HG03039 (cell line): ENCODE measurements at regions not wholly inside any gene's neighbourhood (a gene's known extent, or its start where the extent isn't known, plus 50 kb on each side); places are given as distances from the start of the nearest gene placed in this dataset.
"Not testable (repeated sequence)": the region's sequence is repeated elsewhere in the genome, so short reads cannot be mapped to it uniquely, and the experiment has no call there.

Source experiments
- ATAC-seq: cut with Tn5 transposase; IDR thresholded peaks from one replicate; pipeline ENCODE4 v1.9.1; 2021; ENCODE audit warnings: mild to moderate bottlenecking, moderate library complexity; ENCODE audit not compliant: unreplicated experiment

GRCh38 chr12:87596134-87596533 is 433.1 kb downstream of the C12orf50 start:
- ATAC-seq, result no peak

- no peak for ATAC-seq
These were observed 443.2 kb downstream of the C12orf50 start for GRCh38 chr12:87585882-87586557.

- not testable (repeated sequence) for ATAC-seq
These were observed 450.1 kb downstream of the C12orf50 start for GRCh38 chr12:87579091-87579490.

- ATAC-seq, result no peak
These were observed 453.3 kb downstream of the C12orf50 start for GRCh38 chr12:87575906-87576305.

DNA sequence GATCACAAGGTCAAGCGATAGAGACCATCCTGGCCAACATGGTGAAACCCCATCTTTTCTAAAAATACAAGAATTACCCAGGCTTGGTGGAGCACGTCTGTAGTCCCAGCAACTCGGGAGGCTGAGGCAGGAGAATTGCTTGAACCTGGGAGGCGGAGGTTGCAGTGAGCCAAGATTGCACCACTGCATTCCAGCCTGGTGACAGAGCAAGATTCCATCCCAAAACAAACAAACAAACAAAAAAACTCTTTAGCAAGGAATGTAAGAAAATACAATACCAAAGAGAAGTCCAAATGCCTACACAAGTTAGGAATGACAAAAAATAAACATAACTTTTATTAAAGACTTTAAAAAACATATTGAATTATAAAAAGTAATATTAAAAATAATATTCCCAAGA is 462.3 kb downstream of the C12orf50 start:
- ATAC-seq, result not testable (repeated sequence)

- no peak for ATAC-seq
These were observed 472.2 kb downstream of the C12orf50 start for GRCh38 chr12:87556985-87557384.

DNA sequence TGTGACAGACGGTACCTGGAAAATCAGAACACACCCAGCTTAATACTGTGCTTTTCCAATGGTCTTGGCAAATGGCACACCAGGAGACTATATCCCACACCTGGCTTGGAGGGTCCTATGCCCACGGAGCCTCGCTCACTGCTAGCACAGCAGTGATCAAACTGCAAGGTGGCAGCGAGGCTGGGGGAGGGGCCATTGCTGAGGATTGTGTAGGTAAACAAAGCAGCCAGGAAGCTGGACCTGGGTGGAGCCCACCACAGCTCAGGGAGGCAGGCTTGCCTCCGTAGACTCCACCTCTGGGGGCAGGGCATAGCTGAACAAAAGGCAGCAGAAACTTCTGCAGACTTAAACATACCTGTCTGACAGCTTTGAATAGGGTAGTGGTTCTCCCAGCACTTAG is 498.0 kb downstream of the C12orf50 start:
- ATAC-seq, result not testable (repeated sequence)

DNA sequence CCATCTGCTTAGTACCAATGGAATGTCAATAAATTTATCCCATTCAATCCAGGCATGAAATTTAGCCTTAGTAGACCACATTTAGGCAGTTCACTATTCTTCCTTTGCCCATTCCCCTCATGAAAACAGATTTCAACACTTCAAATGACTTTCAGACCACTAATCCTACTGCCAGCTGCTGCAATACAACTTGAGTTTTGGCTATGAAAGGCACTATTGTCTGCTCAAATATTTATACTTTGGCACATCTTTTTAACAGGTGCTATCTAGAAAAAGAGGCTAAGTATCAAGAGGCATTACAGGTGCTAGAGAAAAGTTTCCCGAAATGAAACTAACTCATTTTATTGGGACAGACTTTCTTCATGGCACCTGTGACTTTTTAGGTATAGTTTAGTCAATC is 499.8 kb downstream of the C12orf50 start:
- ATAC-seq, result no peak

- ATAC-seq, result no peak
These were observed 508.2 kb downstream of the C12orf50 start for GRCh38 chr12:87520968-87521367.

GRCh38 chr12:87518481-87518880 is 510.7 kb downstream of the C12orf50 start:
- no peak for ATAC-seq

DNA sequence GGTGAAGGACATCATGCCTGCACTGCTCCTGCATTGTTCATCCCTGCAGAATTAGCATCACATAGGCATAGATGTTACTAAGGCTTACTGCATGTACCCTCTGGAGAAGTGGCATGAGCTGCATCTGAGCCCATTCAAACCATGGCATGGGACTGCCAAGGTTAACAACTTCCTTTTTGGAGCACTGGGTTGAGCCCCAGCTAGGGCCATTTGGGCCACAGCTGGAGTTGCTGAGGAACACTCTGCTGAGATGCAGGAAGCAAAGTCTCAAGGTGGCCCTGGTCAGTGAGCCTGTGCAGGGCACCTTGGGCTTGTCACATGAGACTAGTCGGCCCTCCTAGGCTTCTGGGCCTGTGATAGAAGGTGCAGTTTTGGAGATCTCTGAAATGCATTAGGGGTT is 511.2 kb downstream of the C12orf50 start:
- ATAC-seq, result no peak

DNA sequence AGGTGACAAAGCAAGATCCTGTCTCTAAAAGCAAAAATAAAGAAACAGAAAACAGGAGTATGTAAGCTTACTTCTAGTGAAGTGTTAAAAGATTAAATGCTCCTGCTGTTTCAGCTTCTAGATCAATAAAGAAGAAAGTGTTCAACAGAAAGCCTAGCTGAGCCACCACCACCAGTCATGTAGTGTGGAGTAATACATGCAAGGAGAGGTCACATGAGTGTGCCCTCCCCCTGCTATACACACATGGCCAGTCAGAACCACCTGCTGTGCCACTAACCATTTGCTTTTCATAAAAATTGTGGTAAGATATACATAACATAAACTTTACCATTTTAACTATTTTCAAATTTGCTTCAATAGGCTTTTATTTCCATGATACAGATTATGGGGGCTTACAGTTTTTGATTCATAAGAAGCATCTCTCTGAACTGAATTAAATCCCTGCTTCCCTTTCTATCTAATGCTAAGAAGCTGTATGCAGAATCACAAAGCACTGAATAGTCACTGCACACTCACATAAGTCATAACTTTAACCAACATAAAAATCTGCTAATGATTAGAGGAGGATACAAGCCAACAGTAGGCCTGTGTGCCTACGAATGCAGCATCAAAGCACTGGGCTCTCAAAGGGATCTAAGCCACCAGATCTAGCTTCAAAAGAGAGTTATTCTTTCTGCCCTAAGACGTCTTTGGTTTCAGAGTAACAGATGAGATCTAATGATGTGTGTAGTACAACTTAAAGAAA is 515.5 kb downstream of the C12orf50 start:
- ATAC-seq, result no peak

- no peak for ATAC-seq
These were observed 517.8 kb downstream of the C12orf50 start for GRCh38 chr12:87511371-87511770.

DNA sequence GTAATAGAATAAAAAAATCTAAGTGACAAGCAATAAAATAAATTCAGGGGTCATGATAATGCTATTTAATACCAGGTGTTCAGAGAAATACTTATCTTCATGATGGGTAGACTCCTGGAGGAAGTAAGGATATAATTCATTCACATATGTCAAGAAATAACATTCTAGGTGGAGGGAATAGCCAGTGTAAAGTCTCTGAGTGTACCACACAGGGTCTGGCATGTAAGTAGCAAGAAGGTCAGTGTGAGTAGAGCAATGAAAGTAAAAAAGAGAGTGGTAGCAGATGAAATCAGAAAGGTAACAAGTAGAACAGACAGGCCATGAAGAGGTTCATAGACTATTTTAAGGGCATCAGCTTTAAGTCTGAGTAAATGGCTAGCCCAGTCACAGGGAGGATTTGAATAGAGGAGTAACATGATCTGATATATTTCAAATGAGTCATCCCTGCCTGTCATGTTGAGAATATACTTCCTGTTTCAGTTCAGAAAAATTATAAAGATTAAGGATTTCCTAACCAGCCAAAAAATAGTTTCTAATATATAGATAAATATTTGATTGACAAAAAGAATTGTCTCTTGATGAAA is 519.9 kb downstream of the C12orf50 start:
- ATAC-seq, result no peak

DNA sequence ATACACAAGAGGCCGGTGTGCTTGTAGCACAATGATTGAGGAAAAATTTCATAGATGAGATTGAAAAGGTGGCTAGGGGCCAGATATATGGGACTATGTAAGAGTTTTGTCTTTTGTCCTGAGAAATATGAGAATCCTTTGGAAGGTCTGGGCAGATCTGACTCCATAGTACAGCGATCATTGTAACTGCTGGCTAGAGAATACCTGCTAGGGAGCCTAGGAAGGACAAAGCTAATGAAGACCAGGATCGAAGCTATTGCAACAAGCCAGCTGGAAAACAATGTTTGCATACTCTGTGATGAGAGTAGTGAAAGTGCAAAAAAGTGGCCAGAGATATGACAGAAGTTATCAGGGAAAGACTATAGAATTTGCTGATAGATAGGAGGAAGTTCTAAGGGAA is 537.6 kb downstream of the C12orf50 start:
- ATAC-seq, result no peak

- ATAC-seq, result no peak
These were observed 538.1 kb downstream of the C12orf50 start for GRCh38 chr12:87491089-87491488.

DNA sequence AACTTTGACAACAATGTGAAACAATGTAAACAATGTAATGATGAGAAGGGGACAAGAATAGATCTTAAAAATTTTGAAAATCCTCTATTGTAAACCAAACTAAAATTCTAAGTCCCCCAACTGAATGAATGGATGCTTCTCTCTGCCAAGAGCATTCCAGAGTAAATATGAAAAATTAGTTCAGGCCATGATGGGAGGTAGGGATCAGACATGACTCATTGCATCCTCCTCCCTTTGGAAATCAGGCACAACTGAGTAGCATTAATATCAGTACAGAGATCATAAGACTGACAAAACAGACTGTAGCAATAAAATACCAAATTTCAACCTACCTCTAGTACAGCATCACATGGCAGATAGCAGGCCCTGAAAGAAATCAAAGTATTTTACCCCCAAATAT is 559.9 kb downstream of the C12orf50 start:
- no peak for ATAC-seq

DNA sequence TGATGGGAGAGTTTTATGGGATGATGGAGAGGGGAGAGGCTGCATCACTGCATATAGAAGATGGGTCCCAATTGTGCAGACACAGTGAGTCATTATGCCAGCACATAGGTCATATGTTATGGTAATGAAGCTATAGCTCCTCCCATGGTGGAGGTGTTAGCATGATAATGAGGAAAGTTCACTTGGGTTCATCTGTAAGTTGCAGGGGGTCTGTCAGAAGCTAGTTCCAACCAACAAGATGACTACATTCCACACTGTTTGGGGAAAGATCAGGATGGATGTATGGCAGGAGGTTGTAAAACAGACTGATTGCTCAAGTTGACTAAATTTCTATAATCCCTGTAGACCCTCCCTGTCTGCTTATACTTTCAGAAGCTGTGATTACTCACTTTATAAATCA is 561.3 kb downstream of the C12orf50 start:
- no peak for ATAC-seq

DNA sequence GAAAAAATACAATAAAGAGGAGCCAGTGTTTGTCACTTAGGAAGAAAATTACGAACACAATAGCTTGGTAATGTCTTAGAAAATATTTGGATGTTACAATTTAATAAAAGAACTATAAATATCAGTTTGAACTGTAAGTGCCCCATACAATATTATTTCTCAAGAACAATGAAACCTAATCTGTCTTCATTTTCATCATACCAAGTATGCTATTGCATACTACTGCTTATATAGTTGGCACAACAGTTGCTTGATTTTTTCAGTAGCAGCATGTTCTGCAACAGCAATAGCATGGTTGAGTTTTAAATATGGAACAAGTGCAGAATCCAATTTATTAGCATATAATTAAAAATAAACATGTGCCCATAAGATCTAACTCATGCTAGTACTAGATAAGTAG is 564.6 kb downstream of the C12orf50 start:
- no peak for ATAC-seq

- no peak for ATAC-seq
These were observed 585.2 kb downstream of the C12orf50 start for GRCh38 chr12:87444039-87444438.

- ATAC-seq, result no peak
These were observed 587.7 kb downstream of the C12orf50 start for GRCh38 chr12:87441511-87441910.
